CD4-positive, alpha-beta T cell treated with Interleukin-4 for 4 hours (primary cell): ENCODE measurements at regions not wholly inside any gene's neighbourhood (a gene's known extent, or its start where the extent isn't known, plus 50 kb on each side); places are given as distances from the start of the nearest gene placed in this dataset.
"Not testable (repeated sequence)": the region's sequence is repeated elsewhere in the genome, so short reads cannot be mapped to it uniquely, and the experiment has no call there.

ENCODE experiments used
- DNase-seq: peaks from one replicate; pipeline ENCODE4 v3.0.0-alpha.2; 2020

DNA sequence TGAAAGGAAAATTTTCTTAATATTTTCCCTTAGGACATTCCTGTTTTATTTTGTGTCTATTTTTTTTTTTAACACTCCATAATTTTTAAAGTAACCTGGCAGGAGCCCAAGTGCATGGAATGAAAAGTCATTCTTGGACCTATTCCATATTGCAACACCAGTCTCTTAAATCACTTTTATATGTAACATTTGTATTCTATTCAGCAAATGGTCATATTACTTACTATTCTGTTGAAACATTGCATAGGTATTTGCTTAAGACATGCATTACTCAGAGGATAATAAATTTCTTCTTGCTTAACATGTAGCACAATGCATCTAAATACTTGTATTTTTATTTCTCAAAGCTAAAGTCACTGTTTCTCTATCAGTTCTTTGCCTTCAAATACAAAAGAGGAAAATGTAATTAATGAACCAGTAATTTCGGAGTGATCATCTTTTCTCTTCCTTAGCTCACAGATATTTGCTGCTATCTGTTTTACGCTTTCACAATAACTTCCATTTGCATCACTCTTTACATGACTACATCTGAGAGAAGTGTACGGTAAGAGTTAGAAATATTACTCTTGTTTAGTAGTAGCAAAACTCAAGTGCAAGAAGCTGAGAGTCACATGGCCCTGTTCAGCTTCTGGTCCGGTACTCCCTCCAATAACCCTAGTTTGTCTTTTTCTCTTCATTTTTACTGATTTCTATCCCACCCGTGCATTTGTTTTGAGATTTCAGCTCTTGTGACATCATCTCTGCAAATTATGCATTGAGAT lies 394.8 kb downstream of the USP25 start:
- no peak for DNase-seq

GRCh38 chr21:16125274-16125673 lies 395.5 kb downstream of the USP25 start:
- DNase-seq, result no peak

DNA sequence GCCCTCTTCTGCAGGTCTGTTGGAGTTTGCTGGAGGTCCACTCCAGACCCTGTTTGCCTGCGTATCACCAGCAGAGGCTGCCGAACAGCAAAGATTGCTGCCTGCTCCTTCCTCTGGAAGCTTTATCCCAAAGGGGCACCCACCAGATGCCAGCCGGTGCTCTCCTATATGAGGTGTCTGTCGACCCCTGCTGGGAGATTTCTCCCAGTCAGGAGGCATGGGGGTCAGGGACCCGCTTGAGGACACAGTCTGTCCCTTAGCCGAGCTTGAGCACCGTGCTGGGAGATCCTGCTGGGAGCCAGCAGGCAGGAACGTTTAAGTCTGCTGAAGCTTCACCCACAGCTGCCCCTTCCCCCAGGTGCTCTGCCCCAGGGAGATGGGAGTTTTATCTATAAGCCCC lies 402.7 kb downstream of the USP25 start:
- not testable (repeated sequence) for DNase-seq

DNA sequence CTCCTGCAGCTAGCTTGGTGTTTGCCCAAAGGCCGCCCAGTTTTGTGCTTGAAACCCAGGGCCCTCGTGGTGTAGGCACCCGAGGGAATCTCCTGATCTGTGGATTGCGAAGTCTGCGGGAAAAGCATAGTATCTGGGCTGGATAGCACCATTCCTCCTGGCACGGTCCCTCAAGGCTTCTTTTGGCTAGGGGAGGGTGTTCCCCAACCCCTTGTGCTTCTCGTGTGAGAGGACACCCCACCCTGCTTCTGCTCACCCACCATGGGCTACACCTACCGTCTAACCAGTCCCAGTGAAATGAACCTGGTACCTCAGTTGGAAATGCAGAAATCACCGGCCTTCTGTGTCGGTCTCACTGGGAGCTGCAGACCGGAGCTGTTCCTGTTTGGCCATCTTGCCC lies 403.5 kb downstream of the USP25 start:
- DNase-seq, result no peak

DNA sequence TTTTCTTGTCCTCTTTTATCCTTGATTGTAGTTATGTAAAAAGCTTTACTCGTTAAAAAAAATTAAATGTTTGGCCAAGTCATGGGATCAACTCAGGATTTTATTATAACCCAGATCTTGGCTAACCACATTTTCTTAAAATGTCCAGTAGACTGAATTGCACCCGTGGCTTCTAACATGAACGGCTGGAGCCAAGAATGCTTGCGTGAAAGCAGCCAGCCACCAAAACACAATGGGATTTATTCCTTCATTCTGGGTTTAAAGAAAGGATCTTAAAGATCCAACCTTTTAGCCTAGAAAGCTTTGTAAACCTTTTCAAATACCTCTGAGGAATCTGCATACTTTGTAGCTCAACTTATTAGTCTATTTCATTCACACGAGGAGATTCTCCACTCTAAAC lies 404.4 kb downstream of the USP25 start:
- DNase-seq, result no peak

- DNase-seq, result no peak
These were observed 407.3 kb downstream of the USP25 start for GRCh38 chr21:16137106-16137505.

DNA sequence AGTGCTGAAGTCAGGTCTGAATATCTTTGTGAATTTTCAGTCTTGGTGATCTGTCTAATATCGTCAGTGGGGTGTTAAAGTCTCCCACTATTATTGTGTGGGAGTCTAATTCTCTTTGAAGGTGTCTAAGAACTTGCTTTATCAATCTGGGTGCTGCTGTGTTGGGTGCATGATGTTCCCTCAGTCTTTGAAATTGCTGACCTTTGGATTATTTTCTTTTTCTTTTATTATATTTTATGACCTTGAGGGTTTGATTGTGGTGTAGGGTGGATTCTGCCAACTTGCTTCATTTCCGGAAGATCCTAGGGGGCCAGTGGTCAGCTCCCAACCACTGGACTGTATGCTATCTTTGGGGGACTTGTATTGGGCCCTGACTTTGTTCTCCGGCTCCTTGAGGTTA lies 415.3 kb downstream of the USP25 start:
- DNase-seq, result no peak

GRCh38 chr21:16145479-16145878 lies 415.7 kb downstream of the USP25 start:
- DNase-seq, result no peak

DNA sequence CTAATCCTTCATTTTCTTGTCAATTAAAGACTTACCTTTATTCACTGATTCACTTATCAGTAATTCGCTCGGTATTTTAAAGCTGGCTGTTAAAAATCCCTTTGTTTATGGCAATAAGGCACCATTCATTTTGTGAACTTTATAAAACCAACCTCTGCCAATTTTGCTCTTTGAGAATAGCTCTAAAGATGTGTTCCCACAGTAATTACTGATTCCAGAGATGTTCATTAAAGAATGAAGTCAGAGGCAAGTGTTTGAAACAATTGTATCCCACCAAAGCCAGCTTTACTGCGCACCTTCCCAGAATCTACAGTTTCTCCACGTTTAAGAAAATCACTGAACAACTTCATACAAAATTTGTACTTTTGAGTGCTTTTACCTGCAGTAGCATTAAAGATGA lies 424.5 kb downstream of the USP25 start:
- DNase-seq, result no peak

- DNase-seq, result no peak
These were observed 425.3 kb downstream of the USP25 start for GRCh38 chr21:16154951-16155635.

DNA sequence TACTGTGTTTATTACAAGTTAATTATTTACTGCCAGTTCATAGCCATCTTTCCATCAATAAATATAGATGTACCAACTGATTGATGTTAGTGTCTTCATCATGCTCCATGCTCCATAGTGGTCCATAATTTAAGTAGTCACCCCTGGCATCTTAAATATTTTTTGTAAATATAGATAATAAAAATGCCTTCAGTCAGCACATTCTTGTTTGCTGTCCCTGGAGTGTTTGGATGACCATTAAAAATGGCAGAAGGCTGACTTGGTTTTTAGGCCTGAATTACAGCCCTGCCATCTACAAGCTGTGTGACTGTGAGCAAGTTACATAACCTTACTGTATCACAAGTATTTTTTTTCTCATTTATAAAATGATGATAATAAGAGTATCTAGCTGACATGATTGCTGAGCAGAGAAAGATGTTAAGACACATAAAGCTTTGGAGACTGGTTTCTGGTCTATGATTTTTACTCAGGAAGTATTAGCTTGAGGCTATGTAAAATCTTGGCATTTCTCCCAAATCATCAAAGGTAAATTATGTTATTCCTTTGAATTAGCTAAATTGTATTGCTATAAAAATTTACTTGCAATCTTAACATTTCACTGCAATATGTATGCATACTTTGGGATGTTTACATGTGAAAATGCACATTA lies 427.2 kb downstream of the USP25 start:
- DNase-seq, result no peak

- no peak for DNase-seq
These were observed 429.6 kb downstream of the USP25 start for GRCh38 chr21:16159213-16159970.

- no peak for DNase-seq
These were observed 430.2 kb downstream of the USP25 start for GRCh38 chr21:16159971-16160350.

GRCh38 chr21:16162953-16163352 lies 433.2 kb downstream of the USP25 start:
- DNase-seq, result no peak

DNA sequence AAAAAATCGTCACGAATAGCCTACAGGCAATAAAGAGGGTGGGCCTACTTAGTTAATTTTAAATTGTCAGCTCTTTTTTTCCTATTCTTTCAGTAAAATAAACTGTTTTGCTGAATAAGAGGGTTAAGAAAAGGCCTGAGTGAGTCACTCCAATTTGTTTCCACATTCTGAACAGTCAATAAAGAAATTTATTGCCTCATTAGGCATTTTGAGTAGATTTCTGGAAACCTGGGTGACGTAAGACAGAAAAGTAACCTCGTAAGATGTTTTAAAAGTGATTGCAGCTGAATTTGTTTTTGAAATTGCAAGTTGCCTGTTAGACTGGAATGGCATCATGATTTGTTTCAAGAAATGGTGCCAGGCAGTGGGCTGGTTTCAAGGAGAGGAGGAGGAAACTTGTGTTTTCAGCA lies 439.3 kb downstream of the USP25 start:
- no peak for DNase-seq

DNA sequence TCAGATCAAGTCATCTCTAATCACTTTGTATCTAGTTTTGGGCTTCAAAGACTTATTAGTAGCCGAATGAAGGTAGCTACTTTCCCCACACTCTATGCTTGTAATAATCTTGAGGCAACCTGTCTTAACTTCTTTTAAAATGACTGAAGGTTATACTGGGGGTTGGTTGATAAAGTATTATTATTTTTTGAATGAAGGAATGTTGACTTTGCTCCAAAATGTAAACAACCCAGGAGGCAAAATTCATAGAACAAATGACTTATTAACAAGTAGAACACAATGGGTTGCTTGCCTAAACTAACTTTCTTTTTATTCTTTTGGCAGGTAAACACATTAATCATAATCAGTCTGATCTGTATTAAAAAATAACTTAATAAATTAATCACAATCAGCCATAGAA lies 440.0 kb downstream of the USP25 start:
- DNase-seq, result no peak

DNA sequence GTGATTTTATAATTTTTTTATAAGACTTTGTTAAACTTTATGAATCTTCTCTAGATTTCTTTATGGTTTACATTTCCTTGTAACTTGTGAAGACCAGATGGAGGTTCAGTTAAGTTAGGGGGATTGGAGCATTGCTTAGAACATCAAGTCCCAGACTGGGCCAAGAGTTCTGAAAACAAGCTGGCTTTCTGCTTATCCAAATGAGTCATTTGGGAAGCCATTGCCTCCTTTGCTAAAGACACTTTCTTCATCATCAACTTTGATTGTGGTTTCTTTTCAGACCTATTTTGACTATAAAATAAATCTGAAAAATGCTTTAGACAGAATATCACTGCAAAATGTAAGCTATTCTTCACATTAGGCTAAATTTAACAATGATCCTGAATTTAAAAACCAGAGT lies 446.8 kb downstream of the USP25 start:
- DNase-seq, result no peak

DNA sequence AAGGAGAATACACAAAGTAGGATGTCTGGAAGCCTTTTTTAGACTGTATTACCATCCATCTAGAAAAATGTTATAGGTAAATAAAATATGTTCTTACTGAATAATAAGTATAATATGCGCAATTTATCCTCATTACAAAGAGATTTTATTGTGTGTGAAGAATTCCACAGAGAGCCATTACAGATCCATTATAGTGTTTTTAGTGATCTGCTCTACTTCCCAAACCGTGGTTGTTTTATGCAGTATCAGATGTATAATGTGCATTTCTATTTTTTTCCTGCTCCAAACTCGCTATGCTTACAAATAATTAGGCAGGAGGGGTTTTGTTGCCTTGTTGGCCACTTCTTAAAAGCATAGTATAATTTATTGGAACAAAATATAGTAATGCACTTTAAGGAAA lies 447.8 kb downstream of the USP25 start:
- DNase-seq, result no peak

DNA sequence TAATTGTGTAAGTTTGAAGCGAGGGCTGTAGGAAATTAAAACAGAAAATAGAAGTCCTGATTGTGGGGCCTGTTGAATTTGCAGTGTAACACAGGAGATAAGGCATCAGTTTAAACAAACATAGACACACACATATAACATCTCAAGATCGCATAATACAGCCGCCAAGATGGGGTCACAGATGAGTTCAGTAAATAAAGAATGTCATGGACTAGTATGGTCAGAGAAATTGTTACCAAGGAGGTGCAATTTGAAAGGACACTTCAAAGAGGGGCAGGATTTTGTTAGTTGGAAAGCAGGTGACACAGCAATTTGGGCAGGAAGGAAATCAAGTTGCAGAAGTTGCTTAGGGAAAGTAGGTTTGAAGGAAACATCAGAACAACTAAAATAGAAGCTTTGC lies 450.0 kb downstream of the USP25 start:
- no peak for DNase-seq

DNA sequence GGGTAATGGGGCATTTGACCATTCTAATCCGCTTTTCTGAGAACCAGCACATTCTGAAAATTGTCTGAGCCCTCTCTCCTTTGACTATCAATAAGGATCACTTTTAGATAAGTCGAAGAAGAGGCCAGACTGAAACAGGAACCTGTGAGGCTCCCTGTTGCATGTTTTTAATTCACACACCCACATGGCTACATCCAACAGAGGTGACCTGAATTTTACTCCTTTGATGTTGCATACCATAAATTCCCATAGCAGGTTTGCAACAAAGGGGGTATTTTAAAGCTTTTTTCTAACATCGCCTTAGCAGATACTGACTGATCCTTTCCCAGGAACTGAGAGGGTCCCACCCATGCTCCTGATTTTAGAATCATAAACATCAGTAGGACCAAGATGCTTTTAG lies 450.8 kb downstream of the USP25 start:
- DNase-seq, result no peak

GRCh38 chr21:16181018-16181417 lies 451.2 kb downstream of the USP25 start:
- DNase-seq, result no peak

GRCh38 chr21:16185766-16186165 lies 456.0 kb downstream of the USP25 start:
- DNase-seq, result no peak

DNA sequence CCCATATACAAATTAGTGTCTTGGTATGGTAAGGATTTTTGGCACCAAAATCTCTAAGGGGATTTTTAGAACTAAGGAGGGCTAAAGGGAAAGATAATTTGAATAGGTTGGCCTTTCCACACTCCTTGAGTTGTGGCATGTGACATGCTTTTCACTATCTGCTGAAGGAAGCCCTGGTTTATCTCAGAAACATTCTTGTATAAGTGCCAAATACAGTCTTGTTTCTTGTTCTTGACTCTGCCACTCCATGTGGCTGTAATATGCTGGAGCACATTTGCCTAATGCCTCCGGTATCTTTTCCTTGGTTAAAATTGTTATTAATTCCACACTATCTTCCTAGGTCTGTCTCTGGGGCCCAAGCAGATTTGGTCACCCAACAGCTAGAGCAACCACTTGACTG lies 457.0 kb downstream of the USP25 start:
- no peak for DNase-seq
